NT2/D1 (cell line): ENCODE measurements at regions not wholly inside any gene's neighbourhood (a gene's known extent, or its start where the extent isn't known, plus 50 kb on each side); places are given as distances from the start of the nearest gene placed in this dataset.

ENCODE experiments used
- SUZ12 ChIP-seq: IDR thresholded peaks from 2 replicates; pipeline ENCODE4 v1.6.1; 2011; ENCODE audit not compliant: insufficient read length, insufficient read depth; ENCODE audit errors: extremely low read depth
- YY1 ChIP-seq: IDR thresholded peaks from 2 replicates; pipeline ENCODE4 v1.6.1; 2011; ENCODE audit not compliant: insufficient read length, insufficient read depth

GRCh38 chr13:24080134-24080533, 80.4 kb upstream of the SPATA13 start:
- TF ChIP-seq YY1 (no peak), SUZ12 (no peak)
